ENCODE measurements at regions not wholly inside any gene's neighbourhood (a gene's known extent, or its start where the extent isn't known, plus 50 kb on each side); places are given as distances from the start of the nearest gene placed in this dataset.

- TF ChIP-seq POLR2A (IDR thresholded peaks at IDR 0.05; ENCODE audit: borderline replicate concordance, extremely low read depth, insufficient read depth, insufficient read length) = no peak
- no peak for TF ChIP-seq CTCF (IDR thresholded peaks at IDR 0.05 in 2 of 3, conservative IDR thresholded peaks at IDR 0.05 in 1 of 3; ENCODE audit: borderline replicate concordance in 1 of 3, insufficient read depth in 1 of 3, low read depth in 2 of 3, low read length in 2 of 3)
- no peak for TF ChIP-seq YY1 (IDR thresholded peaks at IDR 0.05; ENCODE audit: extremely low read depth, insufficient replicate concordance, low read depth, low read length)
- TF ChIP-seq TCF7L2 (IDR thresholded peaks at IDR 0.05; ENCODE audit: borderline replicate concordance, extremely low read depth, insufficient read depth, insufficient read length) = no peak
- TF ChIP-seq, protein P1, sequence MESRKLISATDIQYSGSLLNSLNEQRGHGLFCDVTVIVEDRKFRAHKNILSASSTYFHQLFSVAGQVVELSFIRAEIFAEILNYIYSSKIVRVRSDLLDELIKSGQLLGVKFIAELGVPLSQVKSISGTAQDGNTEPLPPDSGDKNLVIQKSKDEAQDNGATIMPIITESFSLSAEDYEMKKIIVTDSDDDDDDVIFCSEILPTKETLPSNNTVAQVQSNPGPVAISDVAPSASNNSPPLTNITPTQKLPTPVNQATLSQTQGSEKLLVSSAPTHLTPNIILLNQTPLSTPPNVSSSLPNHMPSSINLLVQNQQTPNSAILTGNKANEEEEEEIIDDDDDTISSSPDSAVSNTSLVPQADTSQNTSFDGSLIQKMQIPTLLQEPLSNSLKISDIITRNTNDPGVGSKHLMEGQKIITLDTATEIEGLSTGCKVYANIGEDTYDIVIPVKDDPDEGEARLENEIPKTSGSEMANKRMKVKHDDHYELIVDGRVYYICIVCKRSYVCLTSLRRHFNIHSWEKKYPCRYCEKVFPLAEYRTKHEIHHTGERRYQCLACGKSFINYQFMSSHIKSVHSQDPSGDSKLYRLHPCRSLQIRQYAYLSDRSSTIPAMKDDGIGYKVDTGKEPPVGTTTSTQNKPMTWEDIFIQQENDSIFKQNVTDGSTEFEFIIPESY (IDR thresholded peaks at IDR 0.05; ENCODE audit: extremely low read depth, insufficient replicate concordance, low read length) = no peak
- no peak for TF ChIP-seq EZH2 (IDR thresholded peaks at IDR 0.05)
- no peak for TF ChIP-seq MAX (IDR thresholded peaks at IDR 0.05)
- no peak for TF ChIP-seq POLR2AphosphoS5 (IDR thresholded peaks at IDR 0.05; ENCODE audit: low read depth, low read length)
- TF ChIP-seq SP1 (IDR thresholded peaks at IDR 0.05; ENCODE audit: low read depth) = no peak
- TF ChIP-seq RAD21 (IDR thresholded peaks at IDR 0.05; ENCODE audit: low read depth) = no peak
- no peak for TF ChIP-seq ZNF274 (IDR thresholded peaks at IDR 0.05; ENCODE audit: low read depth, low read length)
- no peak for TF ChIP-seq CEBPB (IDR thresholded peaks at IDR 0.05; ENCODE audit: low read depth)
- no peak for TF ChIP-seq REST (IDR thresholded peaks at IDR 0.05; ENCODE audit: low read depth)
Observed at GRCh38 chr19:56987184-56987583, 132.6 kb upstream of the USP29 start.
